ACC112 (cell line): ENCODE measurements at regions not wholly inside any gene's neighbourhood (a gene's known extent, or its start where the extent isn't known, plus 50 kb on each side); places are given as distances from the start of the nearest gene placed in this dataset.

ENCODE experiments used
- H2AFZ ChIP-seq: fragments of 200-600 bp; sonication (generic); one replicate; pipeline ENCODE4 v1.6.0; 2017; ENCODE audit warnings: antibody characterized with exemption, low read length; ENCODE audit not compliant: unreplicated experiment
- H3K27ac ChIP-seq: fragments of 200-600 bp; sonication (generic); 2 replicates; pipeline ENCODE4 v1.5.1; 2014; ENCODE audit warnings: low read depth, mild to moderate bottlenecking, antibody characterized with exemption, low read length, moderate library complexity
- H3K27me3 ChIP-seq: fragments of 200-600 bp; sonication (generic); 2 replicates; pipeline ENCODE4 v1.6.1; 2014; ENCODE audit warnings: mild to moderate bottlenecking, antibody characterized with exemption, low read length, moderate library complexity, mixed read lengths; ENCODE audit not compliant: insufficient read depth
- H3K36me3 ChIP-seq: fragments of 200-600 bp; sonication (generic); 2 replicates; pipeline ENCODE4 v1.6.1; 2016; ENCODE audit warnings: mild to moderate bottlenecking, antibody characterized with exemption, low read length, moderate library complexity, mixed read lengths; ENCODE audit not compliant: insufficient read depth
- H3K4me1 ChIP-seq: fragments of 200-600 bp; sonication (generic); one replicate; pipeline ENCODE4 v1.6.1; 2016; ENCODE audit warnings: low read length, mixed read lengths; ENCODE audit not compliant: insufficient read depth, unreplicated experiment, control insufficient read depth
- H3K4me3 ChIP-seq: fragments of 200-600 bp; sonication (generic); 2 replicates; pipeline ENCODE4 v1.5.1; 2014; ENCODE audit warnings: mild to moderate bottlenecking, low read depth, low read length
- H3K79me2 ChIP-seq: fragments of 200-600 bp; sonication (generic); one replicate; pipeline ENCODE4 v1.6.0; 2016; ENCODE audit warnings: low read length; ENCODE audit not compliant: control insufficient read depth, unreplicated experiment, insufficient read depth

- Histone ChIP-seq H3K27me3 (no peaks in the 10 kb centered on the region), H3K79me2 (no peaks in the 10 kb centered on the region), H3K4me1 (no peaks in the 10 kb centered on the region), H2AFZ (no peak overlapping the region), H3K27ac (no peak overlapping the region), H3K4me3 (no peak overlapping the region), H3K36me3 (no peaks in the 10 kb centered on the region)
Observed at GRCh38 chr11:112778091-112778876, 182.9 kb upstream of the NCAM1 start.

GRCh38 chr11:112778877-112779266 lies 182.3 kb upstream of the NCAM1 start:
- H3K4me3 ChIP-seq = no peak overlapping the region
- H3K79me2 ChIP-seq = no peaks in the 10 kb centered on the region
- no peak overlapping the region for H3K27ac ChIP-seq
- H3K4me1 ChIP-seq = no peaks in the 10 kb centered on the region
- no peaks in the 10 kb centered on the region for H3K36me3 ChIP-seq
- H3K27me3 ChIP-seq = no peaks in the 10 kb centered on the region
- no peak overlapping the region for H2AFZ ChIP-seq

DNA sequence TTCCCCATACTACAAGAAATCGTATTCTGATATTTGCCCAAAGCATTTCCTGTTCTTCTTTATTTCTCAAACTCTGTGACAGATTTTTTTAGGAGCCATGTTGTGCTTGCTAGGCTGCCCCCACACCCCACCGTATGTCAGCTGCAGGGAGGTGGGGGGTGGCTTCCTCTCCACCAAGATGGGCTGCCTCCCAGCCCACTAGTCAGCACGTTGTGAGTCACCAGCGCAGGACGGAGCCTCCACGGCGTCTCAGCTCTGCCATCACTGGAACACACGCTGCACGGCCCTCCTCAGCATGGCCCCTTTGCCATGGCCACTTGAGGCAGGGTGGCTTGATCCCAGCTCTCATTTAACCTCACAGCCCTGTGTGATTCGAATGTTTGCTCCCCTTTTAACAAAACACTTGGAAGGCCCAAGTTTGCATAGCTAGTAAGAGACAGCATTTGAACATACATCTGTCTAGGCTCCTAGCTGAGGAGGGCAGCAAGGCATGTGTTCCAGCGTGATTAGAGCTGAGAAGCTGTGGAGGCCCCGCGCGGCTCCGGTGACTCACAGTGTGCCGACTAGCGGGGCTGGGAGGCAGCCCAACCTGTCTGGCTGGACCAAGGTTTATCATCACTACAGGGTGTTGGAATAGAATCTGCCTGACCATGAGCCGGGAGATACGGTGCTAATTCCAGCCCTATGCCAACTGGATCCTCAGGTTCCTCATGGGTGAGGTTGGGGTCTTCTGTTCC lies 180.7 kb upstream of the NCAM1 start:
- Histone ChIP-seq H3K36me3 (no peaks in the 10 kb centered on the region), H3K4me3 (no peak overlapping the region), H3K27me3 (no peaks in the 10 kb centered on the region), H3K4me1 (no peaks in the 10 kb centered on the region), H2AFZ (no peak overlapping the region), H3K27ac (no peak overlapping the region), H3K79me2 (no peaks in the 10 kb centered on the region)

DNA sequence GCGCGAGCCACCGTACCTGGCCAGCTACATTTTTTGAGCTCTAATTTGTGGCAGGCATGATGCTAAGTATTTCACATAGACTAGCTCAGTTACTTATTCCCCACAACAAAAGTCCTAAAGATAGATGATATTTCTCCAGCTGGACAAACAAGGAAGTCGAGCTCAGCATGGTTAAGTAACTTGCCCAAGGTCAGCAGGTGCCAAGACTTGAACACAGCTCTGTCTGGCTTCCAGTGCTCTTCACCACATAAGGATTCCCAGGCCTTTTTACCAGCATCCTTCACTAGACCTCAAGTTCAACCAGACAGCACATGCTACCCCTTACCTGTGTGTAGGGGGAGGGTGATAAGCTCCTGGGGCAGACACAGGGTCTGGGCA lies 177.3 kb upstream of the NCAM1 start:
- no peaks in the 10 kb centered on the region for H3K27me3 ChIP-seq
- H2AFZ ChIP-seq = no peak overlapping the region
- no peaks in the 10 kb centered on the region for H3K36me3 ChIP-seq
- no peaks in the 10 kb centered on the region for H3K4me1 ChIP-seq
- no peaks in the 10 kb centered on the region for H3K79me2 ChIP-seq
- H3K27ac ChIP-seq = no peak overlapping the region
- H3K4me3 ChIP-seq = no peak overlapping the region

GRCh38 chr11:112784323-112785073 lies 176.7 kb upstream of the NCAM1 start:
- H3K27ac ChIP-seq = no peak overlapping the region
- no peaks in the 10 kb centered on the region for H3K36me3 ChIP-seq
- no peaks in the 10 kb centered on the region for H3K27me3 ChIP-seq
- no peak overlapping the region for H2AFZ ChIP-seq
- no peaks in the 10 kb centered on the region for H3K4me1 ChIP-seq
- H3K4me3 ChIP-seq = no peak overlapping the region
- H3K79me2 ChIP-seq = no peaks in the 10 kb centered on the region

DNA sequence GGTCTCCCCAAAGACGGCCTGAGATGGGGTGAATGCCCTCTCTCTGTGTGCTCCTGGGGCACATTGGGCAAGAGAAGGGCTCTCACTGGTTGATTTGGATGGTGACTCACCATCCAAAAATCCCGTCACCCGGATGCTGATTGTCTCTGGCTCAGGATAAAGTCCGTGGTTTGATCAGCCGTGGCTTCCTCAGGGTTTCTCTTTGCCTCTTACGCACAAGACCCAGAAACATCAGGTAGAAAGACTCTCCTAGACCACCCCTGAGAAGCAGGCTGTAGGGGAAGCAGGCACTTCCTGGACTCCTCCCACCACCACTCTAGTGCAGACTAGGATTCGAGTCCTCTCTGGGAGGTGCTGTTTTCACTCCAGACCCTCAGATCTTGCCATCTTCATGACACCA lies 176.1 kb upstream of the NCAM1 start:
- no peaks in the 10 kb centered on the region for H3K4me1 ChIP-seq
- no peak overlapping the region for H3K4me3 ChIP-seq
- H3K27me3 ChIP-seq = no peaks in the 10 kb centered on the region
- H3K79me2 ChIP-seq = no peaks in the 10 kb centered on the region
- no peak overlapping the region for H2AFZ ChIP-seq
- no peak overlapping the region for H3K27ac ChIP-seq
- H3K36me3 ChIP-seq = no peaks in the 10 kb centered on the region

DNA sequence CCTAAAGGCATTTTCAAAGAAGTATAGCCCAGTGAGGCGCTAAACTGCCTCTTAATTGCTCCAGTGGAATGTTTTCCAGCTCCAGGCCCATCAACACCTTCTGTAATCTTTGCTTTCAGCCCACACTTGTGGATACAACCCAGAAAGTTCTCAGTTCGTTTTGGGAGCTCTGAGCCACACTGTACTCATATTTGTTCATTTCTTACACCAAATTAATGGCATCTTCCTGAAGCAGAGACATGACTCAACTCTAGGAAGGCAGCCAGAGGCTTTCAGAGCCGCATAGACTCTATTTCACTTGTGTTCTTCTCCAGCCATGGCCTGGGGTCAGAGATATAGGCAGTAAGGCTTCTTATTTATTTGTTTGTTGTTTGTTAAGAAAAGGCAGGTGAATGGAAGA lies 175.5 kb upstream of the NCAM1 start:
- Histone ChIP-seq H3K36me3 (no peaks in the 10 kb centered on the region), H3K27ac (no peak overlapping the region), H2AFZ (no peak overlapping the region), H3K4me1 (no peaks in the 10 kb centered on the region), H3K4me3 (no peak overlapping the region), H3K27me3 (no peaks in the 10 kb centered on the region), H3K79me2 (no peaks in the 10 kb centered on the region)

DNA sequence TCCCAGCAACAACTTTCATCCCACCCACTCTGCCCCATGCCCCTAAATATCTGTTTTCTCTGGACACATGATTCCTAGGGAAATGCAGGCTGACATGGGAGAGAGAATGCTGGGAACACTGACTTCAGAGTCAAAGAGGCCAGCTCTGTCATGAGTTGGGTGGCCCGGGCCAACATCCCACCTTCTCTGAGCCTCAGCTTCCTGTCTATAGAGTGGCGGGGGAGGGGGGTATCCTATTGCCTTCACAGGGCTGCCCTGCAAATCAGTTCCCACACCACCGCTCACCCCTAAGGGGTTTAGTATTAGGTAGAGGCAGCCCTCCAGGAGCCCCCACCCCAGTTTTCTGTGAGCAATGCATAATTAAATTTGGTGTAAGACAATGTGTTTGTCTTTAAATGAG lies 175.0 kb upstream of the NCAM1 start:
- Histone ChIP-seq H3K27me3 (no peaks in the 10 kb centered on the region), H3K4me3 (no peak overlapping the region), H3K36me3 (no peaks in the 10 kb centered on the region), H3K4me1 (no peaks in the 10 kb centered on the region), H2AFZ (no peak overlapping the region), H3K27ac (no peak overlapping the region), H3K79me2 (no peaks in the 10 kb centered on the region)

DNA sequence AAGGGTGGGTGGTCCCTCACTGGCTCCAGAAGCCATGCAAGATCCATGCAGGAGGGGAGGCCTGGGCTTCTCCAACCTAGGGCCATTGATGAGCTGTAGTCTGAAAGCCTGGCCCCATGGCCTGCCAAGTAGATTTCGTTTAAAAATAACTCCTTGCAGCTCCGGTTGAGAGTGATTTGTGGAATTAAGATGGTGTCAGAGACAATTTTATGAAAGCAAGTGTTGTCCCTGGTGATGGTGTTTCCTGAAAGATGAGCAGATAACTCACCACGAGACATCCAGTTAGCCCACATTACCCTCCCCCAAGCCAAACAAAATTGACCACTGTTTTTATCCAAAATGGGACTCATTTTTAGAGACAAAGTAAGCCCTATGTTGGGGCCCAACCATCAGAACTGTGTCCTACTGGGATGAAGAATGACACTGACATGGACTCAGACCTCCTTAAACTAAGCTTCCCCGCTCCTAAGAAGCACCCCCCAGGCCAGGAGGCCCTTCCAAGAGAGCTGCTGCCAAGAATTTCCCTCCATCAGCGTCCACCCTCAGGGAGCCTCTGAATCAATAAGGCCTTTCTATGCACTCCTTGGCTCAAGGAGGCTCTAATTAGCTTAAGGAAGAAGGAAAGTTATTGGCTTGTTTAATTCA lies 174.2 kb upstream of the NCAM1 start:
- Histone ChIP-seq H3K4me3 (no peak overlapping the region), H3K27me3 (no peaks in the 10 kb centered on the region), H3K79me2 (no peaks in the 10 kb centered on the region), H2AFZ (no peak overlapping the region), H3K36me3 (no peaks in the 10 kb centered on the region), H3K27ac (no peak overlapping the region), H3K4me1 (no peaks in the 10 kb centered on the region)

- Histone ChIP-seq H3K36me3 (no peaks in the 10 kb centered on the region), H3K27me3 (no peaks in the 10 kb centered on the region), H2AFZ (no peak overlapping the region), H3K4me3 (no peak overlapping the region), H3K27ac (no peak overlapping the region), H3K79me2 (no peaks in the 10 kb centered on the region), H3K4me1 (no peaks in the 10 kb centered on the region)
Observed at GRCh38 chr11:112789481-112789880, 171.7 kb upstream of the NCAM1 start.
